T-helper 1 cell treated with Interleukin-12 subunit alpha and Interleukin-12 subunit beta and Interleukin-4 antibody, amounts not matched to agents 30 ng/mL and 1 ng/mL, for 36 hours (primary cell): ENCODE measurements at regions not wholly inside any gene's neighbourhood (a gene's known extent, or its start where the extent isn't known, plus 50 kb on each side); places are given as distances from the start of the nearest gene placed in this dataset.

Source experiments
- intact Hi-C: fragments of 100-400 bp; cut with micrococcal nuclease; formaldehyde crosslinking; loops from one replicate; pipeline ENCODE4 v1.15.1; 2024

- intact Hi-C loops = no loop called here
Observed at GRCh38 chr2:138871312-138871711, 91.1 kb upstream of the NXPH2 start.

- intact Hi-C loops = no loop called here
Observed at GRCh38 chr2:138867341-138867740, 87.2 kb upstream of the NXPH2 start.

GRCh38 chr2:138866797-138867196, 86.6 kb upstream of the NXPH2 start:
- intact Hi-C loops = no loop called here

- intact Hi-C loops = no loop called here
Observed at GRCh38 chr2:138853761-138854160, 73.6 kb upstream of the NXPH2 start.

- intact Hi-C loops = no loop called here
Observed at GRCh38 chr2:138853296-138853695, 73.1 kb upstream of the NXPH2 start.

GRCh38 chr2:138846216-138846821, 66.1 kb upstream of the NXPH2 start:
- intact Hi-C loops = no loop called here

- intact Hi-C loops = no loop called here
Observed at GRCh38 chr2:138842341-138842740, 62.2 kb upstream of the NXPH2 start.

- intact Hi-C loops = no loop called here
Observed at GRCh38 chr2:138841459-138841858, 61.3 kb upstream of the NXPH2 start.

GRCh38 chr2:138838851-138839620, 58.8 kb upstream of the NXPH2 start:
- intact Hi-C loops = no loop called here

- intact Hi-C loops = no loop called here
Observed at GRCh38 chr2:138831691-138832090, 51.5 kb upstream of the NXPH2 start.

GRCh38 chr2:138831154-138831553, 51.0 kb upstream of the NXPH2 start:
- intact Hi-C loops = no loop called here

- intact Hi-C loops = no loop called here
Observed at GRCh38 chr2:138830547-138830946, 50.4 kb upstream of the NXPH2 start.
